ENCODE measurements at regions not wholly inside any gene's neighbourhood (a gene's known extent, or its start where the extent isn't known, plus 50 kb on each side); places are given as distances from the start of the nearest gene placed in this dataset.

GRCh38 chr1:187443939-187444338, 615.2 kb downstream of the PLA2G4A start:
- no peak overlapping the region for H3K4me3 ChIP-seq (replicated peaks; ENCODE audit: low read depth, low read length)
- DNase-seq (ENCODE audit: low read depth), result no peak
- TF ChIP-seq, protein P1, sequence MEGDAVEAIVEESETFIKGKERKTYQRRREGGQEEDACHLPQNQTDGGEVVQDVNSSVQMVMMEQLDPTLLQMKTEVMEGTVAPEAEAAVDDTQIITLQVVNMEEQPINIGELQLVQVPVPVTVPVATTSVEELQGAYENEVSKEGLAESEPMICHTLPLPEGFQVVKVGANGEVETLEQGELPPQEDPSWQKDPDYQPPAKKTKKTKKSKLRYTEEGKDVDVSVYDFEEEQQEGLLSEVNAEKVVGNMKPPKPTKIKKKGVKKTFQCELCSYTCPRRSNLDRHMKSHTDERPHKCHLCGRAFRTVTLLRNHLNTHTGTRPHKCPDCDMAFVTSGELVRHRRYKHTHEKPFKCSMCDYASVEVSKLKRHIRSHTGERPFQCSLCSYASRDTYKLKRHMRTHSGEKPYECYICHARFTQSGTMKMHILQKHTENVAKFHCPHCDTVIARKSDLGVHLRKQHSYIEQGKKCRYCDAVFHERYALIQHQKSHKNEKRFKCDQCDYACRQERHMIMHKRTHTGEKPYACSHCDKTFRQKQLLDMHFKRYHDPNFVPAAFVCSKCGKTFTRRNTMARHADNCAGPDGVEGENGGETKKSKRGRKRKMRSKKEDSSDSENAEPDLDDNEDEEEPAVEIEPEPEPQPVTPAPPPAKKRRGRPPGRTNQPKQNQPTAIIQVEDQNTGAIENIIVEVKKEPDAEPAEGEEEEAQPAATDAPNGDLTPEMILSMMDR (IDR thresholded peaks at IDR 0.05; ENCODE audit: low read length, missing control alignments), result no peak

- TF ChIP-seq, protein P1 (IDR thresholded peaks at IDR 0.05; ENCODE audit: low read length, missing control alignments), result no peak
- DNase-seq (ENCODE audit: low read depth), result no peak
- H3K4me3 ChIP-seq (replicated peaks; ENCODE audit: low read depth, low read length), result no peak overlapping the region
Measured at GRCh38 chr1:187445066-187445465, 616.3 kb downstream of the PLA2G4A start.

DNA sequence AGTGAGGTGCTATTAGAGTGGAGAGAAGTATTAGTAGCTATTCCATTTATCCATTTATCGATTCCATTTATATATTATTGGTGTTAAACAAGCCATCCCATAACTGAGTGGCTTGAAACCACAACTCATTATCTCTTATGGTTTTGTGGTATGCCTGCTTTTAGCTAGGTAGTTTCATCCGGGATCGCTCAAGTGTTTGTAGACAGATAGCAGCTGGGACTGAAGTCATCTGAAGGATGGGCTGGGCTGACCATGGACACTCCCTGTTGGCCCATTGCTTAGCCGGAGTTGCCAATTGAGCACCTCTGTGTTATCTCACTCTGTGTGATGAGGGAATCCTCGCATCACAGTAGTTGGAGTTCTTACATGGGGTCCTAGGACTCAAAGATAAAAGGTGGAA, 622.5 kb downstream of the PLA2G4A start:
- TF ChIP-seq, protein P1 (IDR thresholded peaks at IDR 0.05; ENCODE audit: low read length, missing control alignments), result no peak
- no peak overlapping the region for H3K4me3 ChIP-seq (replicated peaks; ENCODE audit: low read depth, low read length)
- DNase-seq (ENCODE audit: low read depth), result no peak

DNA sequence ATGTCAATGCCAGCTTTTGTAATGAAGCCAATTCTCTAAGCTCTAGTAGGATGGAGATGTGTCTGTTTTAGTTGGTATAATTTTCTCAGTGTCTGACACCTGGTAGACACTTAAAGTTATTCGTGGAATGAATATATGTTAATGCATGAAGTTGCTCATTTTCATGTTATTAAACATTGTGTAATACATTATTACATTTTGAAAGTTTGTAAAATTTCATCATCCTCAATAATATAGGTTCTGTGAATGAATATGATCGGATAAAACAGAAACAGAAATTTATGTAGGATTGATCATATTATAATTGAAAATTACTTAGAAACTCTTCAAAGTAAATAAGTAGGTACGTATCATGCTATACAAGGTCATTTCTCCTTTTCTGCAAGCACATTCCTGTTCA, 625.3 kb downstream of the PLA2G4A start:
- TF ChIP-seq, protein P1 (IDR thresholded peaks at IDR 0.05; ENCODE audit: low read length, missing control alignments), result no peak
- DNase-seq (ENCODE audit: low read depth), result no peak
- no peak overlapping the region for H3K4me3 ChIP-seq (replicated peaks; ENCODE audit: low read depth, low read length)

DNA sequence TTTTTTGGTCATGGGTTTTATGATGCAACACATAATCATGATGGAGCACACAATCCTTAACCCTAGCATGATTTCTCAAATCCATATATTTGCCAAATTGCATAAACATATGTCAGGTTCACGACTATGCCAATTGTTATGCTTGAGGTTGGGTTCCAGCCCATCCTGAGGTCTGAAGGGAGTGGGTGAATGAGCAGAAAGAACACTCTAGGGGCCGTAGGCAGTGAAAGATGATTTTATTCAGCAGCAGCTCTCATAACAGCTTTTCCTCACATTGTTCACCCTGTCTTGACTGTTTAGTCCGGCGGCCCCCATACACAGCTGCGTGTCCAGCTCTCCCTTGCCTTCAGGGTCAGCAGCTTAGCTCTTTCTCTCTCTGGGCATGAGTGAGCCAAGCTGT, 627.7 kb downstream of the PLA2G4A start:
- TF ChIP-seq, protein P1 (IDR thresholded peaks at IDR 0.05; ENCODE audit: low read length, missing control alignments), result no peak
- H3K4me3 ChIP-seq (replicated peaks; ENCODE audit: low read depth, low read length), result no peak overlapping the region
- DNase-seq (ENCODE audit: low read depth), result no peak

- TF ChIP-seq, protein P1 (IDR thresholded peaks at IDR 0.05; ENCODE audit: low read length, missing control alignments), result no peak
- DNase-seq (ENCODE audit: low read depth), result no peak
- H3K4me3 ChIP-seq (replicated peaks; ENCODE audit: low read depth, low read length), result no peak overlapping the region
Measured at GRCh38 chr1:187460093-187460492, 631.3 kb downstream of the PLA2G4A start.

GRCh38 chr1:187464320-187464719, 635.6 kb downstream of the PLA2G4A start:
- no peak overlapping the region for H3K4me3 ChIP-seq (replicated peaks; ENCODE audit: low read depth, low read length)
- DNase-seq (ENCODE audit: low read depth), result no peak
- TF ChIP-seq, protein P1 (IDR thresholded peaks at IDR 0.05; ENCODE audit: low read length, missing control alignments), result no peak
